ENCODE measurements at regions not wholly inside any gene's neighbourhood (a gene's known extent, or its start where the extent isn't known, plus 50 kb on each side); places are given as distances from the start of the nearest gene placed in this dataset.

DNA sequence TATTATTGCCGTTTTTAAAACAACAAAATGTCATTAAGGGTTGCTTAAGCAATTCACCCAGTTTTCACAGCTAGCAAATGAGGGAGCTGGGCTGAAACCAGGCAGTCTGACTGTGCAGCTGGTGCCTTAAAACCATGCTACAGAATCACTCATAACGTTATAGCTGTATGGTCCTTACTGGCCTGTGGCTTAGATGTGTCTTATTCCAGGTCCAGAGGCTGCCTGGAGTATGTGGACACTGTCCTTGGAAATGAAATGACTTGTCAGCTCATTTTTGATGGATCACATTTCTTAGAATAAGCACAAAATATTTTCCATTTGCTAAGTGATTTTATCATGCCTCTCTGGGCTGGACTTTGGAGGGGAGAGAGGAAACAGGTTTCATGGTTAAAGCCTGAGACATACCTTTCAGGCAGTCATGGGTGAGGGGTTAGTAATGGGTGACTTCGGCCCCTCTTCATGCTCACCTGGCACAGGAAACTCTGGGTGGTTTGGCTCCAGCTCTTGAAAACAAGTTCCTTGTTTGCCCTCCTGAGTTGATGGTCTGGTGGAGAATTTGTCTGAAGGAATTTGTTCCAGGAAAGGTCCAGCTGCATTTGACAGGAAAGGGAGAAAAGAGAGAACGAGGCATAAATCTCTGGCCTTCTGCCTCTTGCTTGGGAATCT, 823.2 kb downstream of the DHX35 start:
- H3K79me2 ChIP-seq (ENCODE audit: insufficient read depth, low read length): no peaks in the 10 kb centered on the region
- no peak overlapping the region for H3K4me2 ChIP-seq (ENCODE audit: low read depth, low read length, poor library complexity, severe bottlenecking)
- H4K20me1 ChIP-seq (ENCODE audit: low read depth, low read length): no peaks in the 10 kb centered on the region
- H3K27ac ChIP-seq (ENCODE audit: low read depth, low read length): no peak overlapping the region
- no peak overlapping the region for H2AFZ ChIP-seq (ENCODE audit: low read depth, low read length, severe bottlenecking)
- H3K27me3 ChIP-seq (ENCODE audit: low read length): no peaks in the 10 kb centered on the region
- 0 out of 2 replicates have a peak, but pooled peaks cover 3% of the 10 kb centered on the region for H3K9me3 ChIP-seq (ENCODE audit: insufficient read depth, low read length)
- no peak for TF ChIP-seq EZH2phosphoT487 (conservative IDR thresholded peaks at IDR 0.05; ENCODE audit: low read length)
- TF ChIP-seq, protein P1, sequence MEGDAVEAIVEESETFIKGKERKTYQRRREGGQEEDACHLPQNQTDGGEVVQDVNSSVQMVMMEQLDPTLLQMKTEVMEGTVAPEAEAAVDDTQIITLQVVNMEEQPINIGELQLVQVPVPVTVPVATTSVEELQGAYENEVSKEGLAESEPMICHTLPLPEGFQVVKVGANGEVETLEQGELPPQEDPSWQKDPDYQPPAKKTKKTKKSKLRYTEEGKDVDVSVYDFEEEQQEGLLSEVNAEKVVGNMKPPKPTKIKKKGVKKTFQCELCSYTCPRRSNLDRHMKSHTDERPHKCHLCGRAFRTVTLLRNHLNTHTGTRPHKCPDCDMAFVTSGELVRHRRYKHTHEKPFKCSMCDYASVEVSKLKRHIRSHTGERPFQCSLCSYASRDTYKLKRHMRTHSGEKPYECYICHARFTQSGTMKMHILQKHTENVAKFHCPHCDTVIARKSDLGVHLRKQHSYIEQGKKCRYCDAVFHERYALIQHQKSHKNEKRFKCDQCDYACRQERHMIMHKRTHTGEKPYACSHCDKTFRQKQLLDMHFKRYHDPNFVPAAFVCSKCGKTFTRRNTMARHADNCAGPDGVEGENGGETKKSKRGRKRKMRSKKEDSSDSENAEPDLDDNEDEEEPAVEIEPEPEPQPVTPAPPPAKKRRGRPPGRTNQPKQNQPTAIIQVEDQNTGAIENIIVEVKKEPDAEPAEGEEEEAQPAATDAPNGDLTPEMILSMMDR (IDR thresholded peaks at IDR 0.05; ENCODE audit: insufficient read depth, low read length, poor library complexity, severe bottlenecking): no peak
- H3K9me2 ChIP-seq (replicated peaks; ENCODE audit: insufficient read depth, low read length): no peaks in the 10 kb centered on the region
- no peaks in the 10 kb centered on the region for H3F3A ChIP-seq (ENCODE audit: insufficient read depth)
- H3K4me3 ChIP-seq (ENCODE audit: insufficient read depth, low read length, poor library complexity, severe bottlenecking): no peak overlapping the region
- H3K36me3 ChIP-seq (ENCODE audit: low read length): no peaks in the 10 kb centered on the region
- no peak overlapping the region for H3K9ac ChIP-seq (ENCODE audit: low read length)

DNA sequence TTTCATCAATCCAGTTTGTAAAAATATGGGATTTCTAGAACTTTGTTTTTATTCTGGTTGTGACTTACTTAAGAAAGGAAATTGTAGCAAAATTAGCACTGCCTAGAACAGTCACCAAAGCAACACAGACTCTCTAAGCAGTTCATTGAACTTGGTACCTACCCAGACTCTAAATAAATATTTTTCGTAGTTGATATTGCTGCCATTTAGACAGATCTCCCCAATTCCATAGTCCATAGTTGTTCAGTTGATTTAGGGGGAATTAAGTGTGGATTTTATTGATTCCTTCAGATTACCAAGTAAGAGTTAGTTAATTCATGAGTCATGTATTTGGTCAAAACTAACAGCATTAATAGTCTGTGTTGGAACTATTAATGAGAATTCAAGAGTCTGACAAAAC, 822.5 kb downstream of the DHX35 start:
- Histone ChIP-seq H3K4me3 (ENCODE audit: insufficient read depth, low read length, poor library complexity, severe bottlenecking) (no peak overlapping the region), H3K27ac (ENCODE audit: low read depth, low read length) (no peak overlapping the region), H3K9ac (ENCODE audit: low read length) (no peak overlapping the region), H3K4me2 (ENCODE audit: low read depth, low read length, poor library complexity, severe bottlenecking) (no peak overlapping the region), H3K27me3 (ENCODE audit: low read length) (no peaks in the 10 kb centered on the region), H3F3A (ENCODE audit: insufficient read depth) (no peaks in the 10 kb centered on the region), H3K9me3 (ENCODE audit: insufficient read depth, low read length) (0 out of 2 replicates have a peak, but pooled peaks cover 3% of the 10 kb centered on the region), H4K20me1 (ENCODE audit: low read depth, low read length) (no peaks in the 10 kb centered on the region), H3K79me2 (ENCODE audit: insufficient read depth, low read length) (no peaks in the 10 kb centered on the region), H2AFZ (ENCODE audit: low read depth, low read length, severe bottlenecking) (no peak overlapping the region), H3K36me3 (ENCODE audit: low read length) (no peaks in the 10 kb centered on the region), H3K9me2 (replicated peaks; ENCODE audit: insufficient read depth, low read length) (no peaks in the 10 kb centered on the region)
- TF ChIP-seq, protein P1 (IDR thresholded peaks at IDR 0.05; ENCODE audit: insufficient read depth, low read length, poor library complexity, severe bottlenecking): no peak
- no peak for TF ChIP-seq EZH2phosphoT487 (conservative IDR thresholded peaks at IDR 0.05; ENCODE audit: low read length)

DNA sequence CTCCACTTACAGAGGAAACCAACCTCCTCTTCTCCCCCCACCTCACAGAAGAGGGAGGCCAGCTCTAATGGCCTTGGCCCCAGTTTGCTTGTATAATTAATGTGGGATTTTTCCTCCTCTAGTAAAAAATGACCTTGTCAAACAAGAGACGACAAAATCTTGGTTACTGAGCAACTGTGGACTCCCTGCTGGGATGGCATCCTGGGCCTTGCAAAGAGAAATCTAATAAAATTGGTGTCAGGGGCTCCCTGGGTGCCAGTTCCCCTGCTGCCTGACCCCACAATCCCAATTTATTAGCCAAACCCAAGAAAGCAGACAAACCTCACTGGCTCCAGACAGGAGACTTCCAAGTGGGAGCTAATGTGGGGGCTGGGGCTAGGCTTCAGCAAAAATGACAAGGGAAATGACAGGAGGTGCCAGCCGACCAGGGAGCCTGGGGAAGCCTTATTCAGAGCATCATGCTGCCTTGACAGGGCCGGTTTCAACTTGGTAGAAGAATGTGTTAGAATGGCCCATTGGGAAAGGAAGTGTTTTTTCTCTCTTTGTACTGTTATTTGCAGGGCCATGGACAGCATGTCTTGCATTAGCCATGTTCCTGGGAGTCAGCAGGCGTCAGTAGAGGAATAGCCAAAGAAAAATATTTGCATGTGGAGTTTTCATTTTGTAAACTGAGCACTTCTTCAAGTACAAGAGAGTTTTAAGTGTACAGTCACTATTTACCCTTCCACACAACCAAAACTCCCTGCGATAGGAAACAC, 816.9 kb downstream of the DHX35 start:
- no peak overlapping the region for H3K4me3 ChIP-seq (ENCODE audit: insufficient read depth, low read length, poor library complexity, severe bottlenecking)
- H3K9me3 ChIP-seq (ENCODE audit: insufficient read depth, low read length): 0 out of 2 replicates have a peak, but pooled peaks cover 3% of the 10 kb centered on the region
- H3K27ac ChIP-seq (ENCODE audit: low read depth, low read length): no peak overlapping the region
- H3K27me3 ChIP-seq (ENCODE audit: low read length): no peaks in the 10 kb centered on the region
- H3K79me2 ChIP-seq (ENCODE audit: insufficient read depth, low read length): no peaks in the 10 kb centered on the region
- no peaks in the 10 kb centered on the region for H4K20me1 ChIP-seq (ENCODE audit: low read depth, low read length)
- no peaks in the 10 kb centered on the region for H3K9me2 ChIP-seq (replicated peaks; ENCODE audit: insufficient read depth, low read length)
- H3F3A ChIP-seq (ENCODE audit: insufficient read depth): no peaks in the 10 kb centered on the region
- no peak overlapping the region for H2AFZ ChIP-seq (ENCODE audit: low read depth, low read length, severe bottlenecking)
- TF ChIP-seq EZH2phosphoT487 (conservative IDR thresholded peaks at IDR 0.05; ENCODE audit: low read length): no peak
- TF ChIP-seq, protein P1 (IDR thresholded peaks at IDR 0.05; ENCODE audit: insufficient read depth, low read length, poor library complexity, severe bottlenecking): no peak
- no peak overlapping the region for H3K9ac ChIP-seq (ENCODE audit: low read length)
- H3K36me3 ChIP-seq (ENCODE audit: low read length): no peaks in the 10 kb centered on the region
- no peak overlapping the region for H3K4me2 ChIP-seq (ENCODE audit: low read depth, low read length, poor library complexity, severe bottlenecking)

Measured in SU-DHL-6 (cell line).